Activated T-cell treated with anti-CD3 and anti-CD28 coated beads for 24 hours (primary cell): ENCODE measurements at regions not wholly inside any gene's neighbourhood (a gene's known extent, or its start where the extent isn't known, plus 50 kb on each side); places are given as distances from the start of the nearest gene placed in this dataset.
"Not testable (repeated sequence)": the region's sequence is repeated elsewhere in the genome, so short reads cannot be mapped to it uniquely, and the experiment has no call there.

Experiments
- DNase-seq: peaks from one replicate; pipeline ENCODE4 v3.0.0-alpha.2; 2020; ENCODE audit warnings: low read depth

GRCh38 chr16:79892278-79892677 lies 291.7 kb upstream of the MAF start:
- no peak for DNase-seq

GRCh38 chr16:79891458-79891857 lies 290.9 kb upstream of the MAF start:
- DNase-seq = no peak

- no peak for DNase-seq
These were observed 287.3 kb upstream of the MAF start for GRCh38 chr16:79887541-79888540.

- DNase-seq = no peak
These were observed 284.8 kb upstream of the MAF start for GRCh38 chr16:79885320-79885719.

GRCh38 chr16:79883494-79883893 lies 283.0 kb upstream of the MAF start:
- DNase-seq = no peak

GRCh38 chr16:79882340-79883005 lies 281.9 kb upstream of the MAF start:
- no peak for DNase-seq

GRCh38 chr16:79881107-79881506 lies 280.6 kb upstream of the MAF start:
- not testable (repeated sequence) for DNase-seq

- DNase-seq = no peak
These were observed 275.8 kb upstream of the MAF start for GRCh38 chr16:79876332-79876730.

- no peak for DNase-seq
These were observed 273.9 kb upstream of the MAF start for GRCh38 chr16:79874391-79874790.

GRCh38 chr16:79873825-79874224 lies 273.3 kb upstream of the MAF start:
- DNase-seq = no peak

GRCh38 chr16:79871906-79872305 lies 271.4 kb upstream of the MAF start:
- DNase-seq = no peak

- no peak for DNase-seq
These were observed 269.7 kb upstream of the MAF start for GRCh38 chr16:79870016-79870886.

GRCh38 chr16:79869304-79870015 lies 268.9 kb upstream of the MAF start:
- DNase-seq = no peak

- DNase-seq = no peak
These were observed 268.3 kb upstream of the MAF start for GRCh38 chr16:79868841-79869240.

GRCh38 chr16:79867425-79867997 lies 267.0 kb upstream of the MAF start:
- DNase-seq = no peak

GRCh38 chr16:79865918-79866317 lies 265.4 kb upstream of the MAF start:
- DNase-seq = no peak

- DNase-seq = no peak
These were observed 264.3 kb upstream of the MAF start for GRCh38 chr16:79864781-79865391.

- DNase-seq = no peak
These were observed 263.7 kb upstream of the MAF start for GRCh38 chr16:79864032-79864780.

GRCh38 chr16:79863128-79864031 lies 262.8 kb upstream of the MAF start:
- no peak for DNase-seq
